ENCODE measurements at regions not wholly inside any gene's neighbourhood (a gene's known extent, or its start where the extent isn't known, plus 50 kb on each side); places are given as distances from the start of the nearest gene placed in this dataset.

- TF ChIP-seq CTCF (IDR thresholded peaks at IDR 0.05; ENCODE audit: low read length, missing control alignments), result no peak
- peak; percentile 47 for DNase-seq (ENCODE audit: low read depth)
These were observed 526.0 kb downstream of the ETS1 start for GRCh38 chr11:128061281-128061871.

GRCh38 chr11:128058580-128059208 lies 528.7 kb downstream of the ETS1 start:
- H3K4me3 ChIP-seq (replicated peaks; ENCODE audit: low read depth, low read length), result no peak overlapping the region
- no peak for DNase-seq (ENCODE audit: low read depth)
- no peak for TF ChIP-seq CTCF (IDR thresholded peaks at IDR 0.05; ENCODE audit: low read length, missing control alignments)

More at GRCh38 chr11:128061281-128061871, 526.0 kb downstream of the ETS1 start:
- H3K4me3 ChIP-seq (replicated peaks; ENCODE audit: low read depth, low read length), result no peak overlapping the region

GRCh38 chr11:128057786-128058395 lies 529.5 kb downstream of the ETS1 start:
- H3K4me3 ChIP-seq (replicated peaks; ENCODE audit: low read depth, low read length), result no peak overlapping the region
- TF ChIP-seq CTCF (IDR thresholded peaks at IDR 0.05; ENCODE audit: low read length, missing control alignments), result no peak
- DNase-seq (ENCODE audit: low read depth), result no peak

GRCh38 chr11:128055576-128056217 lies 531.7 kb downstream of the ETS1 start:
- no peak overlapping the region for H3K4me3 ChIP-seq (replicated peaks; ENCODE audit: low read depth, low read length)
- DNase-seq (ENCODE audit: low read depth), result no peak
- TF ChIP-seq CTCF (IDR thresholded peaks at IDR 0.05; ENCODE audit: low read length, missing control alignments), result no peak

GRCh38 chr11:128053981-128054931 lies 533.1 kb downstream of the ETS1 start:
- TF ChIP-seq CTCF (IDR thresholded peaks at IDR 0.05; ENCODE audit: low read length, missing control alignments), result no peak
- H3K4me3 ChIP-seq (replicated peaks; ENCODE audit: low read depth, low read length), result no peak overlapping the region
- no peak for DNase-seq (ENCODE audit: low read depth)

GRCh38 chr11:128052912-128053641 lies 534.3 kb downstream of the ETS1 start:
- DNase-seq (ENCODE audit: low read depth), result peak; percentile 59
- H3K4me3 ChIP-seq (replicated peaks; ENCODE audit: low read depth, low read length), result no peak overlapping the region
- TF ChIP-seq CTCF (IDR thresholded peaks at IDR 0.05; ENCODE audit: low read length, missing control alignments), result no peak

Data from fibroblast of pulmonary artery (primary cell).